ENCODE measurements at regions not wholly inside any gene's neighbourhood (a gene's known extent, or its start where the extent isn't known, plus 50 kb on each side); places are given as distances from the start of the nearest gene placed in this dataset.

GRCh38 chr2:71277536-71278103, 50.7 kb upstream of the PAIP2B start:
- DNase-seq (ENCODE audit: low read depth), result peak; percentile 21
- peak; percentile 41 for TF ChIP-seq CTCF (conservative IDR thresholded peaks at IDR 0.05; ENCODE audit: low read depth, low read length)
- H3K4me3 ChIP-seq (ENCODE audit: low read depth, low read length), result peak overlapping the region; percentile 57

GRCh38 chr2:71277147-71277475, 50.2 kb upstream of the PAIP2B start:
- H3K4me3 ChIP-seq (ENCODE audit: low read depth, low read length), result peak overlapping the region; percentile 57
- TF ChIP-seq CTCF (conservative IDR thresholded peaks at IDR 0.05; ENCODE audit: low read depth, low read length), result no peak
- DNase-seq (ENCODE audit: low read depth), result peak; percentile 4

GRCh38 chr2:71276311-71277146, 49.6 kb upstream of the PAIP2B start:
- peak; percentile 75 for DNase-seq (ENCODE audit: low read depth)
- H3K4me3 ChIP-seq (ENCODE audit: low read depth, low read length), result peak overlapping the region; percentile 57
- TF ChIP-seq CTCF (conservative IDR thresholded peaks at IDR 0.05; ENCODE audit: low read depth, low read length), result no peak

Measured in choroid plexus epithelial cell (primary cell).